SJSA1 (cell line): ENCODE measurements at regions not wholly inside any gene's neighbourhood (a gene's known extent, or its start where the extent isn't known, plus 50 kb on each side); places are given as distances from the start of the nearest gene placed in this dataset.
"Not testable (repeated sequence)": the region's sequence is repeated elsewhere in the genome, so short reads cannot be mapped to it uniquely, and the experiment has no call there.

Experiments used
- DNase-seq, 2 experiments: peaks; one replicate each; pipeline ENCODE4 v3.0.0-alpha.2; 2015 to 2020; ENCODE audit warnings: low spot score in 2 of 2, low read depth in 1 of 2
- H3K27ac ChIP-seq: fragments of 250-450 bp; sonication (Bioruptor Pico); 2 replicates; pipeline ENCODE4 v1.5.1; 2020; ENCODE audit warnings: mild to moderate bottlenecking, moderate library complexity
- H3K27me3 ChIP-seq: fragments of 250-450 bp; sonication (Bioruptor Pico); replicated peaks from 2 replicates; pipeline ENCODE4 v1.5.1; 2020; ENCODE audit warnings: mild to moderate bottlenecking, moderate library complexity
- H3K36me3 ChIP-seq: fragments of 250-450 bp; sonication (Bioruptor Pico); 2 replicates; pipeline ENCODE4 v1.5.1; 2020; ENCODE audit warnings: mild to moderate bottlenecking
- H3K4me1 ChIP-seq: fragments of 250-450 bp; sonication (Bioruptor Pico); replicated peaks from 2 replicates; pipeline ENCODE4 v1.6.1; 2021; ENCODE audit warnings: mild to moderate bottlenecking
- H3K4me3 ChIP-seq: fragments of 250-450 bp; sonication (Bioruptor Pico); 2 replicates; pipeline ENCODE4 v1.5.1; 2020; ENCODE audit warnings: mild to moderate bottlenecking
- H3K9me3 ChIP-seq: fragments of 250-450 bp; sonication (Bioruptor Pico); replicated peaks from 2 replicates; pipeline ENCODE4 v1.5.1; 2020; ENCODE audit warnings: mild to moderate bottlenecking

DNA sequence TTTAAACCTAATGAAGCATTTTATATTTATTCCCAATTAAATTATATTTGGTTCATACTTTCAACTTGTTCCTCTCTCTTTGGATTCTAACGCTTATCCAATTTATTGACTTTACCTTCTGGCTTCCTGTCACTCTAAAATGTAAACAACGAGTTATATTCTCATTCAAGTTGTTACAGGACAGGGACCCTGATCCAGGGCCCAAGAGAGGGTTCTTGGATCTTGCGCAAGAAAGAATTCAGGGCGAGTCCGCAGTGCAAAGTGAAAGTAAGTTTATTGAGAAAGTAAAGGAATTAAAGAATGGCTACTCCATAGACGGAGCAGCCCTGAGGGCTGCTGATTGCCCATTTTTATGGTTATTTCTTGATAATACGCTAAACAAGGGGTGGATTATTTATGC is 405.6 kb upstream of the API5 start:
- Histone ChIP-seq H3K4me3 (peak overlapping the region; percentile 17), H3K9me3 (no peaks in the 10 kb centered on the region; the same call in 1 of the 2 replicates), H3K36me3 (no peaks in the 10 kb centered on the region), H3K27me3 (0 out of 2 replicates have a peak, but pooled peaks cover 4% of the 10 kb centered on the region), H3K27ac (no peak overlapping the region), H3K4me1 (no peaks in the 10 kb centered on the region)
- DNase-seq: no peak

DNA sequence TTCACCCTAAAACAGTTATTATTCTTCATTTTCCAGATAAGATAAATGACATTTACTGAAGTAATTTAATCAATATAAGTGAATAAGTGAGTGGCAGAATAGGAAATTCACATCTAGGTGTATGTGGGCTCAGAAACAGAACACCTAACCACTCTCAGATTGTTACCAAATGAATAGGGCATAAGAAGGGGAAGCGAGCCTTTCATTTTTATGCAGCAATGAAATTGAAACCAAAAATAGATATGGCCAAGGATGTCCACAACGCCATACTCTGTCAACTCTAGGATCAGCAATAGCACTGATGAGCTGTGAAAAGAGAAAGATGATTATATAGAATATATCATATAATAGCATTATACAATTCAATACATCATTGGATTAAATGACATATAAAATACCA is 398.1 kb upstream of the API5 start:
- H3K36me3 ChIP-seq: no peaks in the 10 kb centered on the region
- no peak overlapping the region for H3K4me3 ChIP-seq
- H3K4me1 ChIP-seq: no peaks in the 10 kb centered on the region
- no peaks in the 10 kb centered on the region for H3K27me3 ChIP-seq
- H3K9me3 ChIP-seq: no peaks in the 10 kb centered on the region
- no peak for DNase-seq
- no peak overlapping the region for H3K27ac ChIP-seq

DNA sequence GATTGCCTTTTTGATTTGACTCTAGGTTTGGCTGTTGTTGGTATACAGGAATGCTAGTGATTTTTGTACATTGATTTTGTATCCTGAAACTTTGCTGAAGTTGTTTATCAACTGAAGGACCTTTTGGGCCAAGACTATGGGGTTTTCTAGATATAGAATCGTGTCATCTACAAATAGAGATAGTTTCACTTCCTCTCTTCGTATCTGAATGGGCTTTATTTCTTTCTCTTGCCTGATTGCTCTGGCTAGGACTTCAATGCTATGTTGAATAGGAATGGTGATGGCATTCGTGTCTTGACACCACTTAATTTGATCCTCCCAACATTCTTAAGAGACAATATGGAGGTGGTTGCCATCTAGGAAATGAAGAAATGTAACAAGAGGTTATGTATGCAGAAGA is 388.1 kb upstream of the API5 start:
- no peak overlapping the region for H3K27ac ChIP-seq
- no peaks in the 10 kb centered on the region for H3K27me3 ChIP-seq
- DNase-seq: no peak
- H3K36me3 ChIP-seq: no peaks in the 10 kb centered on the region
- no peaks in the 10 kb centered on the region for H3K9me3 ChIP-seq
- H3K4me1 ChIP-seq: no peaks in the 10 kb centered on the region
- no peak overlapping the region for H3K4me3 ChIP-seq

DNA sequence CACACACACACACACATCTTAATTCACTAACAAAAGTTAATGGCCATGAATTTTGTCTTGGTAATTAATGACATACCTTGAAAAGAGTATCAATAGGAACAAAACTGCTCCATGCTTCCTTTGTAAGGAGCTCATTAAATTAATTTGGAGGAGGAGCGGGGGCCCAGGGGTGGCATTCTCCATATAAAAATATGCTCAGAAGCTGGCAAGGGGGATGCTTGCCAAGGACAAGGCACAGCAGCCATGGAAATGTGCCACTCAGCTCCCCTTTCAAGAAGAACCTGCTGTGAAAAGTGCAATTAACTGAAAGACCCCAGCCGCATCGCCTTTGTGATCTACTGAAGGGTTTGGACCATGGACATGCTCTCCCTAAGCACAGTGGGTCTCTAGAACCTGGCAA is 385.9 kb upstream of the API5 start:
- Histone ChIP-seq H3K36me3 (no peaks in the 10 kb centered on the region), H3K27ac (no peak overlapping the region), H3K9me3 (no peaks in the 10 kb centered on the region), H3K4me3 (no peak overlapping the region), H3K4me1 (no peaks in the 10 kb centered on the region), H3K27me3 (no peaks in the 10 kb centered on the region)
- DNase-seq: no peak

DNA sequence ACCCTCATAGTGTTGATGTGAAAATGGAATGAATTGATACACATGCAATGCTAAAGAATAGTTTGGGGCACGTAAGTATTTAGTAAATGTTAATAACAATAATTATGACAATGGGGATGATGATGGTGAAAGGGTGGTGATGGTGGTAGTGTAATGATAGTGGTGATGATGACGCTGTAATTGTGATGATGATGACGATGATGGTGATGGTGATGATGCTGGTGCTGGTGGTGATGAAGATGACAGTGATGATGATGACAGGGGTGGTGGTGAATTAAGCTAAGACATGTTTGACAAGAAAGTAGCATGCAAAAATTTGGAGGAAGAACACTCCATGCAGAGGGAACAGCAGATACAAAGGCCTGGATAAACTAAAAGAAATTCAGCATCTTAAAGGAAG is 364.4 kb upstream of the API5 start:
- Histone ChIP-seq H3K27ac (no peak overlapping the region), H3K4me3 (no peak overlapping the region), H3K36me3 (no peaks in the 10 kb centered on the region), H3K27me3 (no peaks in the 10 kb centered on the region), H3K9me3 (0 out of 2 replicates have a peak, but pooled peaks cover 2% of the 10 kb centered on the region), H3K4me1 (no peaks in the 10 kb centered on the region)
- DNase-seq: no peak

DNA sequence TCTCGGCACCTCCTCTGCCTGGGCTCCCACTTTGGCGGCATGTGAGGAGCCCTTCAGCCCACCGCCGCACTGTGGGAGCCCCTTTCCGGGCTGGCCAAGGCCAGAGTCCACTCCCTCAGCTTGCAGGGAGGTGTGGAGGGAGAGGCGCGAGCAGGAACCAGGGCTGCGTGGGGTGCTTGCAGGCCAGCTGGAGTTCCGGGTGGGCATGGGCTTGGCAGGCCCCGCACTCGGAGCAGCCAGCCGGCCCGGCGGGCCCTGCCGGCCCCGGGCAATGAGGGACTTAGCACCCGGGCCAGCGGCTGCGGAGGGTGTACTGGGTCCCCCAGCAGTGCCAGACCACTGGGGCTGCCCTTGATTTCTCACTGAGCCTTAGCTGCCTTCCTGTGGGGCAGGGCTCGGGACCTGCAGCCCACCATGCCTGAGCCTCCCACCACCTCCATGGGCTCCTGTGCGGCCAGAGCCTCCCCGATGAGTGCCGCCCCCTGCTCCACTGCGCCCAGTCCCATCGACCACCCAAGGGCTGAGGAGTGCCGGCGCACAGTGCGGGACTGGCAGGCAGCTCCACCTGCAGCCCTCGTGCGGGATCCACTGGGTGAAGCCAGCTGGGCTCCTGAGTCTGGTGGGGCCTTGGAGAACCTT is 361.9 kb upstream of the API5 start:
- not testable (repeated sequence) for H3K27me3 ChIP-seq, H3K36me3 ChIP-seq, H3K4me3 ChIP-seq

DNA sequence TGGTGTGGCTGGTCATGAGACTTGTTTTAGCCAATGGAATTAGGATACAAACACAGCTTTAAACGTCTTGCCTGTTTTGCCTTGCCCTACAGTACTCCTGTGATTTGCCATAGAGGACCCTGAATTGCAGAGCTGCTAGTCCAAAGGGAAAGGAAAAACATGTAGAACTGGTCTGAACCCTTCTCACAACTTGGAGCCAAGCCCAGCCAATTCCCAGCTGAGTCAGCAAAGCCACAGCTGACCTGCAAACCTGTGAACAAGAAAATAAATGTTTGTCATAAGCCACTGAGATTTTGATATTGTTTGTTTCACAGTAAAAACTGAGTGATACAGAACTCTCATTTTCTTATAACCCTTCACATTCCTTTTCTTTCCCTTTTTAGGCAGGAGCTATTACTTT is 360.5 kb upstream of the API5 start:
- no peak overlapping the region for H3K27ac ChIP-seq
- no peaks in the 10 kb centered on the region for H3K27me3 ChIP-seq
- DNase-seq: no peak
- H3K9me3 ChIP-seq: 0 out of 2 replicates have a peak, but pooled peaks cover 2% of the 10 kb centered on the region
- no peak overlapping the region for H3K4me3 ChIP-seq
- H3K4me1 ChIP-seq: no peaks in the 10 kb centered on the region
- no peaks in the 10 kb centered on the region for H3K36me3 ChIP-seq

More for the DNA sequence above, 361.9 kb upstream of the API5 start:
- not testable (repeated sequence) for DNase-seq, H3K9me3 ChIP-seq, H3K27ac ChIP-seq, H3K4me1 ChIP-seq

DNA sequence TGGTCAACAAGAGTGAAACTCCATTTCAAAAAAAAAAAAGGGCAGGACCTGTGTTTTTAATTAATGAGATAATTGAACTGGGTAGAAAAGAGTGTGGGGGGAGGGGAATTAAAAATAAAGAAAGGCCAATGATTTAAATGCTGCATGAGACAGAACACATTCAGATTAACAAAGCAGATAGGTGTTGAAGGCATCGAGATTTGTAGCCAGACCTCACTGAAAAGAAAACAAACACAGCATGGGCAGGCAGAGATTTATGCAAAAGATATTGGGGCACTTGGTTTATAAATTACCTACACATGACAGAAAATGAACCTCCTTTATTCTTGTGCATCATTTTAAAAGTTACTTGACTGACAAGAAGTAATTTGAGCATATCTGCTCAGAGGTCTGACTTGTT is 354.0 kb upstream of the API5 start:
- Histone ChIP-seq H3K9me3 (no peaks in the 10 kb centered on the region), H3K27me3 (no peaks in the 10 kb centered on the region), H3K27ac (no peak overlapping the region), H3K36me3 (no peaks in the 10 kb centered on the region), H3K4me3 (no peak overlapping the region), H3K4me1 (no peaks in the 10 kb centered on the region)
- DNase-seq: no peak

DNA sequence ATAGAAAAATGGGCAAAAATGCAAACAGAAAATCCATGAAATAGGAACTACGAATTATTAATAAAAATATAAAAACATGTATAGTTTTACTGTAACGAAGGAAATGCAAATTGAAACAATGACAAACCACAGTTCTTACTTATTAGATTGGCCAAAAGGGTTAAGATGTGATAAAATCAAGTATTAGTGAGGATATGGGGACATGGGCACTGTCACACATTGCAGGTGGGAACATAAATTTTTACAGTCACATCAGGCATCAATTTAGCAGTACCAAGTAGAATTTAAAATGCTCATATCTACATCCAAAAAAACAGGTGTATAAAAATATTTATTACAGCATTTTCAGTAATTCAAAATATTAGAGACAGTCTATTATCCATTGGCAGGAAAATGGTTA is 353.2 kb upstream of the API5 start:
- Histone ChIP-seq H3K36me3 (no peaks in the 10 kb centered on the region), H3K4me1 (no peaks in the 10 kb centered on the region), H3K27ac (no peak overlapping the region), H3K9me3 (no peaks in the 10 kb centered on the region), H3K4me3 (no peak overlapping the region), H3K27me3 (no peaks in the 10 kb centered on the region)
- no peak for DNase-seq

DNA sequence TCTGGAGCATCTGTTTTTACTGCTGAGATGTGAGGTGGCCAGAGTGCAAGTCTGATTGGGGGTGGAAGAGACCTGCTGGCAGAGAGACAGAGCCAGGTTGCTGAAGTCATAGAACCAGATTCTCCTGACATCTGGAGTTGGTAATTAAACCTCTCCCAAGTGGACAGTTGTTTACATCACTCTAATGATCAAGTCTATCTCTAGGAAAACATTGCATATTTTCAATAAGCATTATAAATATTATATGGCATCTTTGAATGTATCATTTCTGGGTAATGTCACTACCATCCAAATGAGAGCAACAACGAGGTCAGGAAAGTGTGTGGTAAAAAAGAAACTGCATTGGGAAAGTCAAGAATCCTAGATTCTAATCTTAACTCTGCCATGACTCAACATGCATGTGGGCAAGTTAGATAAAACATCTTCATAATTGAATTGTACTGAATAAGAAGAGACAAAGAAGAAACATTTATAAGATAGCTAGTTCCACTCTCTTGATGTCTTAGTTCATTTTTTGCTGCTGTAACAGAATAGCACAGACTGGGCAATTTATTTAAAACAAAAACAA is 351.2 kb upstream of the API5 start:
- no peaks in the 10 kb centered on the region for H3K27me3 ChIP-seq
- H3K9me3 ChIP-seq: no peaks in the 10 kb centered on the region; the same call in 1 of the 2 replicates
- no peak for DNase-seq
- no peaks in the 10 kb centered on the region for H3K36me3 ChIP-seq
- no peak overlapping the region for H3K27ac ChIP-seq
- no peaks in the 10 kb centered on the region for H3K4me1 ChIP-seq
- no peak overlapping the region for H3K4me3 ChIP-seq

DNA sequence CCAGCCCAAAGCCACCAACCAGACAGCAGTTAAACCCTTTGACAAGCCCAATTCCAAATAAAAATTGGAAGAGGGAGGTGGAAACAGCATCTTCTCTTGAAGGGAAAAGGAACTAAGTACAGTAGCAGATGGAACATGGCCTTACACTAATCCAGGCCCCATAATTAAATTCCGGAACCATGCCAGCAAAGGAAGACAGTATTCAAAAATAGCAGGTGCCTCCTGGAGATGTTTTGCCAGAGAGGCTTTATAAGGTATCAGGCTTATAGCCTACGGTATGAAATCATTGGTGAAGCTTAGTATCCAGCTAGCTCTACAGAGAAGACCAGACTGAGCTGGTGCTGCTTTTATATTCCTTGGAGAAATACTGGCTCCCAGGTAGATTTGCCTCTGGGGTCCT is 344.1 kb upstream of the API5 start:
- H3K4me1 ChIP-seq: no peaks in the 10 kb centered on the region
- H3K9me3 ChIP-seq: no peaks in the 10 kb centered on the region; the same call in 1 of the 2 replicates
- DNase-seq: no peak
- H3K4me3 ChIP-seq: no peak overlapping the region
- H3K27me3 ChIP-seq: no peaks in the 10 kb centered on the region
- H3K27ac ChIP-seq: no peak overlapping the region
- no peaks in the 10 kb centered on the region for H3K36me3 ChIP-seq

DNA sequence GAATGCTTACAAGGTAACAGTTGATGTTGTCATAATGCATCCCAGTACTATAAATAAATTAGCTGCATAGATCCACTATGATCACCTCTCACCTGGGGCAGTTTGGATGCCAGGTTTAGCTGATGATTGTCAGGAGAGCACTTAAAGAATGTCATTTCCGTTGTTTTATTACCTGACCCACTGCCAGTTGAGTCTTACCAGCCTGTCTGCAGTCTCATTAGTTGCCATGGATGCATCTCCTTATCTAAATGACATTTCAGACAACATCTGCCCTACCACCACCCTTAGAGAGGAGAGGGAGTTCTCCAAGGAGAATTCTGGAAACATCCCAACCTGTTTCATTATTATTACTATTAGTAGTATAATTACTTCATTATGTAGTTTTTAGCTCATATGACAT is 339.1 kb upstream of the API5 start:
- H3K4me1 ChIP-seq: no peaks in the 10 kb centered on the region
- peaks cover 4% of the 10 kb centered on the region; the same call in 1 of the 2 replicates for H3K27me3 ChIP-seq
- no peak for DNase-seq
- no peak overlapping the region for H3K4me3 ChIP-seq
- H3K9me3 ChIP-seq: 0 out of 2 replicates have a peak, but pooled peaks cover 3% of the 10 kb centered on the region
- H3K36me3 ChIP-seq: no peaks in the 10 kb centered on the region
- no peak overlapping the region for H3K27ac ChIP-seq

DNA sequence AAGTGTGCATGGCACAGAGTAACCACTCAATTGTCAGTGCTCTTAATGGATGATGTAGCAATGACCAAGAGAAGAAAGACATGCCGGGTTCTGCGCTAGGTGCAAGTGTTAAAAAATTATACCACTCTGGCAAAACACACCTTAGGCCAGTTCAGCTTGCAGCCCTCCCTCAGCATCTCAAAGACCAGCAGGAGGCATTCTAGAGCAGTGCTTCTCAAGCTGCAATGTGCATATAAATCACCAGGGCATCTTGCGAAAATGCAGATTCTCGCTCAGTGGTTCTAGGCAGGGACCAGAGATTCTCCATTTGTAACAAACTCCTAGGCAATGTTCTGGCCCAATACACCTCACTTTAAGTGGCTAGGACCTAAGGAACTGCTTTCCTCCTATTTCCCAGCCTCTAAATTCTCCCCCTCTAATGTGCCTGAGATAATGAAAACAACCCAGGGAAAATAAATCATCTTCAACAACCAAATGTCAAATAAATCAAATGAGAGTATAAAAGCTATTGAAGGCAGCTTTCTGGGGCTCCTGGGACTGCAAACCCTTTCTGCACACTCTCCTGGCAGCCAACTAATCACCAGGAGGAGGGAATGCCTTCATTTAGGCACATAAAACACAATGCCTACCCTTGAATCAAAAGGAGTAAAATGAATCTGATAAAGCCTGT is 337.2 kb upstream of the API5 start:
- Histone ChIP-seq H3K27ac (no peak overlapping the region), H3K9me3 (0 out of 2 replicates have a peak, but pooled peaks cover 3% of the 10 kb centered on the region), H3K36me3 (no peaks in the 10 kb centered on the region), H3K4me3 (no peak overlapping the region), H3K4me1 (no peaks in the 10 kb centered on the region), H3K27me3 (peaks cover 4% of the 10 kb centered on the region; the same call in 1 of the 2 replicates)
- DNase-seq: no peak

DNA sequence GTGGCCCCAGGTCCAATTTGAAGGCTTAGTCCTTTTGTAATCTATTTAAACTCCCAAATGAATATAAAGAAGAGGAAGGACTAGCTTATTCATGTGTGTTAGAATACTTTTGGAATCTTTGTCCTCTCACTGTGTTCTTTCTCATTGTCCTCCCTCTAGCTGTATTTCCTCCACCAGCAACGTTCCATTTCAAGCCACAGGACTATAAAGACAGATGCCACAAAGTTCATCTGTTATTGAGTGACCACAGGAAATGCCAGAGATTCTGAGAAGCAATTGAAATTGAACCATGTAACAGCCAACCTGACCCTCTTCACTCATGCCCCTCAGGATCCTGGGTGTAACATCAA is 336.6 kb upstream of the API5 start:
- no peak overlapping the region for H3K4me3 ChIP-seq
- H3K4me1 ChIP-seq: no peaks in the 10 kb centered on the region
- 0 out of 2 replicates have a peak, but pooled peaks cover 3% of the 10 kb centered on the region for H3K9me3 ChIP-seq
- no peak overlapping the region for H3K27ac ChIP-seq
- DNase-seq: no peak
- peaks cover 4% of the 10 kb centered on the region; the same call in 1 of the 2 replicates for H3K27me3 ChIP-seq
- H3K36me3 ChIP-seq: no peaks in the 10 kb centered on the region
